ENCODE measurements at regions not wholly inside any gene's neighbourhood (a gene's known extent, or its start where the extent isn't known, plus 50 kb on each side); places are given as distances from the start of the nearest gene placed in this dataset.

GRCh38 chr5:144060598-144060997 lies 109.9 kb downstream of the YIPF5 start:
- ChIA-PET CTCF (interaction anchor here (0.7 kb wide), 1 partner anchor 12 kb away, joined by 3 read pairs; no protein-coding TSS in a partner anchor), POLR2A (ENCODE audit: low non-redundant PET) (no interaction called here)
- TF ChIP-seq CTCF (conservative IDR thresholded peaks at IDR 0.05; ENCODE audit: low read depth) = no peak
- DNase-seq (ENCODE audit: low spot score) = peak; percentile 52
- no peak overlapping the region for H3K27ac ChIP-seq

GRCh38 chr5:144065786-144066185 lies 104.7 kb downstream of the YIPF5 start:
- DNase-seq (ENCODE audit: low spot score) = no peak
- ChIA-PET CTCF (no interaction called here), POLR2A (ENCODE audit: low non-redundant PET) (no interaction called here)
- TF ChIP-seq CTCF (conservative IDR thresholded peaks at IDR 0.05; ENCODE audit: low read depth) = no peak
- no peak overlapping the region for H3K27ac ChIP-seq

- peak; percentile 80 for DNase-seq (ENCODE audit: low spot score)
- CTCF ChIA-PET = interaction anchor here (0.6 to 1.0 kb wide), 2 partner anchors 69 to 939 kb away, joined by 3 to 4 read pairs; no protein-coding TSS in a partner anchor
- POLR2A ChIA-PET (ENCODE audit: low non-redundant PET) = no interaction called here
- no peak for TF ChIP-seq CTCF (conservative IDR thresholded peaks at IDR 0.05; ENCODE audit: low read depth)
- no peak overlapping the region for H3K27ac ChIP-seq
Observed at GRCh38 chr5:144072518-144072927, 97.9 kb downstream of the YIPF5 start.

GRCh38 chr5:144076521-144077083 lies 93.9 kb downstream of the YIPF5 start:
- no peak for TF ChIP-seq CTCF (conservative IDR thresholded peaks at IDR 0.05; ENCODE audit: low read depth)
- no peak overlapping the region for H3K27ac ChIP-seq
- no peak for DNase-seq (ENCODE audit: low spot score)
- ChIA-PET CTCF (interaction anchor here (0.6 kb wide), 2 partner anchors 11 to 663 kb away, joined by 3 read pairs; no protein-coding TSS in a partner anchor), POLR2A (ENCODE audit: low non-redundant PET) (no interaction called here)

GRCh38 chr5:144083185-144083584 lies 87.3 kb downstream of the YIPF5 start:
- ChIA-PET POLR2A (ENCODE audit: low non-redundant PET) (no interaction called here), CTCF (no interaction called here)
- H3K27ac ChIP-seq = no peak overlapping the region

GRCh38 chr5:144084971-144085370 lies 85.5 kb downstream of the YIPF5 start:
- H3K27ac ChIP-seq = no peak overlapping the region
- DNase-seq (ENCODE audit: low spot score) = no peak
- ChIA-PET CTCF (no interaction called here), POLR2A (ENCODE audit: low non-redundant PET) (no interaction called here)
- TF ChIP-seq CTCF (conservative IDR thresholded peaks at IDR 0.05; ENCODE audit: low read depth) = no peak

More at GRCh38 chr5:144083185-144083584, 87.3 kb downstream of the YIPF5 start:
- 0 out of 2 replicates have a peak, but pooled peaks have one; percentile 3 for TF ChIP-seq CTCF (conservative IDR thresholded peaks at IDR 0.05; ENCODE audit: low read depth)
- DNase-seq (ENCODE audit: low spot score) = no peak

Data from RWPE1 (cell line).